ENCODE measurements at regions not wholly inside any gene's neighbourhood (a gene's known extent, or its start where the extent isn't known, plus 50 kb on each side); places are given as distances from the start of the nearest gene placed in this dataset.

DNA sequence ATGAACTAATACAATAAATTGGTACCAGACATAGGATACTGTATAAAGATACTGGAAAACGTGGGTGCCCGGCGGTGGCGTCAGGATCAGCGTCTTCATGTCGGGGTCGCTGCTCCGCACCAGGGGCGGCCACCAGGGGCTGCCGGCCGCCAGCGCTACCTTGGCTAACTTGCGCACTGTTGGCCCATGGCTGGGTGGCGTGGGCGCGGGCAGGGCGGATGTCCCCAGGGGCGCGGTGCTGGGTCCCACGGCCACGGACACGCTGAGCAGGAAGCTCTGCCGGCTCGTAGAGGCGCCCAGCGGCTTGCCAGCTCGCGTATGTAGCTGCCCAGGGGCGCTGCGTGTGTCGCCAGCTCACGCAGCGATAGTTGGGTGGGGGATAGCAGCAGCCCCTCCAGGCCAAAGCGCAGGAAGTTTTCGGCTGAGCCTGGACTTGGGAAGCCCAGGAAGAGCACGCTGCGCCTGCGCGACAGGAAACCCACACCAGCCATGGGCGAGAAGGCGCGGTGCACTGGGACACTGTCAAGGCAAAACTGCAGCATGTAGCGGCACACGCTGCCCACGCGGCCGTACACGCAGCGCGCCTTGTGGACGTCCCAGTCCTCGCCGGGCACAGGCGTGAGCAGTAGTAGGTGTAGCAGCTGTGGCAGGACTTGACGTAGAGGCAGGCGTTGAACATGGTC lies 299.9 kb downstream of the CCDC74A start:
- TF ChIP-seq POLR2A (IDR thresholded peaks at IDR 0.05; ENCODE audit: low read depth, low read length) (no peak), TAF1 (IDR thresholded peaks at IDR 0.05; ENCODE audit: borderline replicate concordance, low read depth, low read length) (no peak), POLR2AphosphoS5 (IDR thresholded peaks at IDR 0.05; ENCODE audit: low read depth, low read length) (no peak)
